Right lobe of liver (tissue), 4 donors: ENCODE measurements at regions not wholly inside any gene's neighbourhood (a gene's known extent, or its start where the extent isn't known, plus 50 kb on each side); places are given as distances from the start of the nearest gene placed in this dataset.

ENCODE experiments used
- CTCF ChIP-seq, 4 donors: fragments of 200-600 bp in 3 of 4; fragments of 450-650 bp in 1 of 4; IDR thresholded peaks; one replicate each; pipeline versions ENCODE4 v1.5.1 to v1.8.0; 2016 to 2022; ENCODE audit warnings: antibody characterized with exemption in 4 of 4, mild to moderate bottlenecking in 2 of 4
- POLR2A ChIP-seq: fragments of 450-650 bp; IDR thresholded peaks from one replicate; pipeline ENCODE4 v1.6.1; 2017; ENCODE audit warnings: antibody characterized with exemption, mild to moderate bottlenecking
- donor health status: DM: no; HTN: no; CAD: no.
- donor health status: DM: no; HTN: no; CAD: no.
- donor health status: DM: no; HTN: yes; CAD: no.

GRCh38 chr1:29712284-29712651 is 475.9 kb downstream of the PTPRU start:
- no peak for TF ChIP-seq CTCF (IDR thresholded peaks at IDR 0.05)
- TF ChIP-seq POLR2A: no peak
